Keratinocyte (primary cell): ENCODE measurements at regions not wholly inside any gene's neighbourhood (a gene's known extent, or its start where the extent isn't known, plus 50 kb on each side); places are given as distances from the start of the nearest gene placed in this dataset.

Source experiments
- DNase-seq: peaks from one replicate; pipeline ENCODE4 v3.0.0-alpha.2; 2011; ENCODE audit warnings: low read depth, missing footprints, low spot score
- FAIRE-seq: peaks from 2 replicates; lab custom pipeline; 2011; peaks lifted over from hg19 to GRCh38; lab: Jason Lieb, UNC
- H2AFZ ChIP-seq: 2 replicates; pipeline ENCODE4 v1.6.0; 2012; ENCODE audit warnings: low read length, control low read depth, inconsistent platforms; ENCODE audit not compliant: control insufficient read depth
- H3K27ac ChIP-seq: 2 replicates; pipeline ENCODE4 v1.5.1; 2011; ENCODE audit warnings: low read length; ENCODE audit not compliant: control insufficient read depth, insufficient read depth
- H3K27me3 ChIP-seq: 3 replicates; pipeline ENCODE4 v1.6.0; 2011; ENCODE audit warnings: low read length; ENCODE audit not compliant: control insufficient read depth, insufficient read depth; ENCODE audit errors: extremely low read depth
- H3K36me3 ChIP-seq, 2 experiments: 2 replicates in 1 of 2; 3 replicates in 1 of 2; pipeline ENCODE4 v1.5.1; 2011; ENCODE audit warnings: low read length in 2 of 2, mild to moderate bottlenecking in 1 of 2; ENCODE audit not compliant: control insufficient read depth in 2 of 2, insufficient read depth in 2 of 2; ENCODE audit errors: extremely low read depth in 1 of 2
- H3K4me1 ChIP-seq: 3 replicates; pipeline ENCODE4 v1.5.1; 2011; ENCODE audit warnings: low read length; ENCODE audit not compliant: control insufficient read depth, insufficient read depth; ENCODE audit errors: extremely low read depth
- H3K4me2 ChIP-seq: 3 replicates; pipeline ENCODE4 v1.6.0; 2011; ENCODE audit warnings: low read depth, low read length; ENCODE audit not compliant: control insufficient read depth, insufficient read depth; ENCODE audit errors: extremely low read depth
- H3K4me3 ChIP-seq, 3 experiments: fragments of 200-600 bp in 1 of 3; sonication (generic) in 1 of 3; 2 replicates in 2 of 3; 3 replicates in 1 of 3; pipeline ENCODE4 v1.5.1; 2011 to 2016; ENCODE audit warnings: low read length in 3 of 3, mild to moderate bottlenecking in 3 of 3, control low read depth in 2 of 3, inconsistent platforms in 1 of 3, low read depth in 1 of 3, mixed read lengths in 1 of 3, mixed run types in 1 of 3, moderate library complexity in 1 of 3; ENCODE audit not compliant: control insufficient read depth in 2 of 3, insufficient read depth in 2 of 3; ENCODE audit errors: extremely low read depth in 1 of 3
- H3K79me2 ChIP-seq: 2 replicates; pipeline ENCODE4 v1.6.0; 2012; ENCODE audit warnings: low read length; ENCODE audit not compliant: control insufficient read depth, insufficient read depth
- H3K9ac ChIP-seq: 3 replicates; pipeline ENCODE4 v1.6.0; 2011; ENCODE audit warnings: low read length; ENCODE audit not compliant: control insufficient read depth, insufficient read depth; ENCODE audit errors: extremely low read depth
- H3K9me1 ChIP-seq: 3 replicates; pipeline ENCODE4 v1.6.0; 2011; ENCODE audit warnings: low read length; ENCODE audit not compliant: control insufficient read depth, insufficient read depth; ENCODE audit errors: extremely low read depth
- H3K9me3 ChIP-seq: 2 replicates; pipeline ENCODE4 v1.5.1; 2012; ENCODE audit warnings: low read depth, low read length; ENCODE audit not compliant: control insufficient read depth
- H4K20me1 ChIP-seq: 3 replicates; pipeline ENCODE4 v1.6.0; 2011; ENCODE audit warnings: low read length; ENCODE audit not compliant: control insufficient read depth, insufficient read depth; ENCODE audit errors: extremely low read depth
- CTCF ChIP-seq, 3 experiments: IDR thresholded peaks in 1 of 3; conservative IDR thresholded peaks in 1 of 3; optimal IDR thresholded peaks in 1 of 3; 2 replicates in 2 of 3; 3 replicates in 1 of 3; pipeline versions ENCODE3 to v1.5.1; 2011; ENCODE audit warnings: low read length in 3 of 3, mild to moderate bottlenecking in 3 of 3, moderate library complexity in 2 of 3, control low read depth in 1 of 3, inconsistent platforms in 1 of 3; ENCODE audit not compliant: insufficient read depth in 2 of 3; ENCODE audit errors: extremely low read depth in 1 of 3
- EZH2 ChIP-seq: IDR thresholded peaks from one replicate; pipeline ENCODE4 v1.6.1; 2012; ENCODE audit warnings: inconsistent platforms, mild to moderate bottlenecking, low read length, moderate library complexity
- dilution Hi-C: fragments of 300-500 bp; cut with MboI; formaldehyde crosslinking; loops from one replicate; pipeline ENCODE4 v1.7.0; 2020; ENCODE audit warnings: low sequenced_read_pairs; ENCODE audit not compliant: extremely low pct_ligation_motif_present

- H3K27me3 ChIP-seq = no peaks in the 10 kb centered on the region
- H2AFZ ChIP-seq = no peak overlapping the region
- dilution Hi-C loops = no loop called here
- H3K27ac ChIP-seq = peak overlapping the region; percentile 34
- H3K9me1 ChIP-seq = no peaks in the 10 kb centered on the region
- H4K20me1 ChIP-seq = no peaks in the 10 kb centered on the region
- H3K4me2 ChIP-seq = peak overlapping the region; percentile 46
- no peaks in the 10 kb centered on the region for H3K79me2 ChIP-seq
- no peak for TF ChIP-seq EZH2
- no peak for TF ChIP-seq CTCF (optimal IDR thresholded peaks at IDR 0.05 in 1 of 3, IDR thresholded peaks at IDR 0.05 in 1 of 3, conservative IDR thresholded peaks at IDR 0.05 in 1 of 3; ENCODE audit: extremely low read depth in 1 of 3, insufficient read depth in 2 of 3, low read length in 3 of 3)
- H3K9me3 ChIP-seq = no peaks in the 10 kb centered on the region
- H3K36me3 ChIP-seq = no peaks in the 10 kb centered on the region
- DNase-seq = no peak
- peaks cover 19% of the 10 kb centered on the region for H3K4me1 ChIP-seq
- peak; percentile 96 for FAIRE-seq
- H3K4me3 ChIP-seq = no peak overlapping the region
- H3K9ac ChIP-seq = no peak overlapping the region
Measured at GRCh38 chr2:7857904-7858303, 824.0 kb upstream of the ID2 start.

- no peak overlapping the region for H2AFZ ChIP-seq
- dilution Hi-C loops = no loop called here
- peaks cover 19% of the 10 kb centered on the region for H3K4me1 ChIP-seq
- H3K27ac ChIP-seq = peak overlapping the region; percentile 34
- TF ChIP-seq EZH2 (no peak), CTCF (optimal IDR thresholded peaks at IDR 0.05 in 1 of 3, IDR thresholded peaks at IDR 0.05 in 1 of 3, conservative IDR thresholded peaks at IDR 0.05 in 1 of 3; ENCODE audit: extremely low read depth in 1 of 3, insufficient read depth in 2 of 3, low read length in 3 of 3) (no peak)
- no peaks in the 10 kb centered on the region for H3K27me3 ChIP-seq
- H3K36me3 ChIP-seq = no peaks in the 10 kb centered on the region
- no peak overlapping the region for H3K4me2 ChIP-seq
- no peaks in the 10 kb centered on the region for H3K79me2 ChIP-seq
- no peaks in the 10 kb centered on the region for H4K20me1 ChIP-seq
- H3K9me1 ChIP-seq = no peaks in the 10 kb centered on the region
- no peaks in the 10 kb centered on the region for H3K9me3 ChIP-seq
- FAIRE-seq (no peak), DNase-seq (no peak)
- no peak overlapping the region for H3K4me3 ChIP-seq
- no peak overlapping the region for H3K9ac ChIP-seq
Measured at GRCh38 chr2:7858624-7859023, 823.2 kb upstream of the ID2 start.
